SK-N-SH (cell line): ENCODE measurements at regions not wholly inside any gene's neighbourhood (a gene's known extent, or its start where the extent isn't known, plus 50 kb on each side); places are given as distances from the start of the nearest gene placed in this dataset.

Source experiments
- CTCF ChIP-seq: fragments of 200-600 bp; sonication (generic); IDR thresholded peaks from 2 replicates; pipeline ENCODE4 v1.6.1; 2017; ENCODE audit warnings: antibody characterized with exemption, mild to moderate bottlenecking, moderate library complexity
- YY1 ChIP-seq: IDR thresholded peaks from 2 replicates; pipeline ENCODE4 v1.4.0; 2012; ENCODE audit warnings: low read depth, mild to moderate bottlenecking

GRCh38 chr11:44466531-44467205, 98.8 kb upstream of the CD82 start:
- TF ChIP-seq CTCF: no peak
- TF ChIP-seq YY1: no peak
